ENCODE measurements at regions not wholly inside any gene's neighbourhood (a gene's known extent, or its start where the extent isn't known, plus 50 kb on each side); places are given as distances from the start of the nearest gene placed in this dataset.
"Not testable (repeated sequence)": the region's sequence is repeated elsewhere in the genome, so short reads cannot be mapped to it uniquely, and the experiment has no call there.

DNA sequence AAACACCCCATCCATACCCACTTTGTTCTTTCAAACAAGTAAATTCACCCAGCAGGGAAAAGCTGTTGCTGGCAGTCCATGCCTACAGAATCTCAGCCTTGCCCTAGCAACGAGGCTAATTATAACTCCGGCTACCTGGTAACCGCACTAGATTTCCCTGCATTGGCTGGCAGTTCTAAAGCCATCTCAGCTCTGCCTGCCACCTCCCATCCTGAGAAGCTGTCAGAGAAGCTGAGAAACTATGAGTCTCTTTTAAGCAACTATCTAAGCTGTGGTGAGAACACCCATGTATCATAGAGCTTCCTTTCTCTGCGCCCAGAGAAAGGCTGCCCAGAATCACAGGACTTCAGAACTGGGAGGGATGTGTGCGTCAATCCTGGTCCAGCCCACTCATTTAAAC, 126.5 kb upstream of the NBPF9 start:
- not testable (repeated sequence) for DNase-seq

- DNase-seq, result not testable (repeated sequence)
Measured at GRCh38 chr1:149234926-149235914, 131.9 kb upstream of the NBPF9 start.

GRCh38 chr1:149237515-149237914, 134.2 kb upstream of the NBPF9 start:
- DNase-seq, result not testable (repeated sequence)

DNA sequence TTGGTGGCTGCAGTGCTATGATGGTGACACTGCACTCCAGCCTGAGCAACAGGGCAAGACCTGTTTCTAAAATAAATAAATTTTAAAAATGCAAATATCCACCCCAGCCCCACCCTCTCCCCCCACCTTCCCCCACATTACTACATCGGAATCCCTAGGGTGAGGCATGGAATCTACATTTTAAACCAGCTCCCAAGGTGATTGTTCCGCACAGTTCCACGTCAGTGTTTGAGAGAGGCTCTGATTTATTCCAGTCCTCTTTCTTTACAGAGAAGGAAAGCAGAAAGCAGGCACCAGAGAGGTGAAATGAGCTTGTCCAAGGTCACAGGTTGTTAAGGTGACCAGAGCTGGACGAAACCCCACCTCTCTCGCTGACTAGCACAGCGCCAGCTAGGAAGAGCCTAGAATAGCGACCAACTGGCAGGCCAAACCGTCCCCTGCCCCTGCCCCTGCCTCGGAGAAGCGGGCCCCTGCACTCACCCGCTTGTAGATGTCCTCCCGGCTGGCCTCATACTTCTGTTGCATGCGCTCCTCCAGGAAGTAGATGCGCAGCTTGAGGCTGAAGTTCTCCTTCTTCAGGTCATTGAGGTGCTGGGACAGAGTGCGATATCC, 136.7 kb upstream of the NBPF9 start:
- not testable (repeated sequence) for DNase-seq

DNA sequence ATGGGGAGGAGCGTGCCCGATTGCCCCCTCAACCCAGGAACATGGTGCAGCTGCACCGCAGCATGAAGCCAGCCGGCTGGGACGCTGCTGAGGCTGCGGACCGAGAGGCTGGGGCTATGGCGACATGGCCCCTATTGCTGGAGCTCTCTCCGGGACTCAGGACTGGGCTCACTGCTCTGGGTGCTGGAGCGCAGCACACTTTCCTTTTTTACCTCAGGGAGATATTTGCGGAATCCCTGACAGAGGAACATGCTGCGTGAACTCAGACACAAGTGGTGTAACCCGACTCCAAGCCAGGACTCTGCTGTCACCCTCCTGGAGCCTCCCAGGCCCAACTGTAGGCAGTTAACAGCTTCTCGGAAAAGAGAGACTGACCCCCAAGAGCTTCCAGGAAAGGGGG, 137.2 kb upstream of the NBPF9 start:
- DNase-seq, result not testable (repeated sequence)

GRCh38 chr1:149241272-149241671, 137.9 kb upstream of the NBPF9 start:
- not testable (repeated sequence) for DNase-seq

- not testable (repeated sequence) for DNase-seq
Measured at GRCh38 chr1:149243572-149243971, 140.2 kb upstream of the NBPF9 start.

GRCh38 chr1:149244621-149245020, 141.3 kb upstream of the NBPF9 start:
- DNase-seq, result not testable (repeated sequence)

GRCh38 chr1:149246212-149246611, 142.9 kb upstream of the NBPF9 start:
- DNase-seq, result not testable (repeated sequence)

DNA sequence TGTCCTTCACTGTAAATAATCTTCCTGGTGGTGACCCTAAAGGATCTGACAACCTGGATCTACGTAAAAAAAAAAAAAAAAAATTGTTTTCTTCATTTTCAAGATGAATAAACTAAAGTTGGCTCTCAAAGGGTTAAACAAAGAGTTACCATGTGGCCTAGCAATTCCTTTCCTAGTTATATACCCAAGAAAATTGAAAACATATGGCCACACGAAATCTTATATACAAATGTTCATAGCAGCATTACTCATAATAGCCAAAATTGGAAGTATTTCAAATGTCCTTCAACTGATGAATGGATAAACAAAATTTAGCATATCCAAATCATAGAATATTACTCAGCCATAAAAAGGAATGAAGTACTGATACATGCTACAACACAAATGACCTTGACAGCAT, 145.3 kb upstream of the NBPF9 start:
- DNase-seq, result not testable (repeated sequence)

GRCh38 chr1:149249850-149250467, 146.6 kb upstream of the NBPF9 start:
- DNase-seq, result not testable (repeated sequence)

DNA sequence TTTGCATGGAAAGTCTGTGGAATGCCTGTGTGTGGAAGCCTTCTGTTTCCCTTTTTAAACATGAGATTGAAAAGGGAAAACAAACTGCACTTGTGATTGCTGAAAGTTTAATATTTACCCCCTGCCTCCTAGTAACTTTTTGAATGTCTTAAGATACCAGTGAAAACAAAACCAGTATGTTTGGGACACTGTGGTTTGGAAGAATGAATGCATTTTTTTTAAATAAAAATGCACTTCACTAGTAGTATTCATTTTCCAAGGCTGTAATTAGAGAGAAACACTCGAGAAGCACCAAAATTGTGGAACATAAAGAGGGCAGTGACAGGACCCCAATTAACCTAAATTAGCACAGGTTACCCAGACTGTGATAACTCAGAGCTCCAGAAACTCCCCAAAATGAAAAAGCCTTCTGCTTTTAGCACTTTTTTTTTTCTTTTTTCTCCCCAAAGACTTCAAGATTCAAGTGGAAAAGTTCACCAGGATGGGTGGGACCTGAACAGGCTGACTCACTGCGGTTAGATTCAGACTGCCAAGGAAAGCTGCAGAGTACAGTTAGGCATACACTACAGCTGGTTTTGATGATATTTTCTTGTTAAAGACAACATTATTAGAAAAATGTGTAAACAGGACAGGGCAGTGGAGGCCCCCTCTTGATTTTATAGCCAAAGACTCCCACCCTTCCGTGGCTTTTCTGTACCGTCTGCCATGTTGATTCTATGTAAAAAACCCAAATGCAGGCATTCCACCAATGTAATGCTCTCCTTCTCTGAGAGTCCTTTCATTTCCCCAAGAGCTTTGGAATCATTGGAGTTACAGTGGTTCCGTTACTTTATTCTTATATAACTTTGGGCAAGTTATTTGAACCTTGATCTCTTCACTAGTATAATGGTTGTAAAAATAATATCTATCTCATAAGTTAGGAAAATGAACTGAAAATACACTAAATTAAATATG, 151.8 kb upstream of the NBPF9 start:
- DNase-seq, result not testable (repeated sequence)

GRCh38 chr1:149260284-149260683, 156.9 kb upstream of the NBPF9 start:
- DNase-seq, result not testable (repeated sequence)

DNA sequence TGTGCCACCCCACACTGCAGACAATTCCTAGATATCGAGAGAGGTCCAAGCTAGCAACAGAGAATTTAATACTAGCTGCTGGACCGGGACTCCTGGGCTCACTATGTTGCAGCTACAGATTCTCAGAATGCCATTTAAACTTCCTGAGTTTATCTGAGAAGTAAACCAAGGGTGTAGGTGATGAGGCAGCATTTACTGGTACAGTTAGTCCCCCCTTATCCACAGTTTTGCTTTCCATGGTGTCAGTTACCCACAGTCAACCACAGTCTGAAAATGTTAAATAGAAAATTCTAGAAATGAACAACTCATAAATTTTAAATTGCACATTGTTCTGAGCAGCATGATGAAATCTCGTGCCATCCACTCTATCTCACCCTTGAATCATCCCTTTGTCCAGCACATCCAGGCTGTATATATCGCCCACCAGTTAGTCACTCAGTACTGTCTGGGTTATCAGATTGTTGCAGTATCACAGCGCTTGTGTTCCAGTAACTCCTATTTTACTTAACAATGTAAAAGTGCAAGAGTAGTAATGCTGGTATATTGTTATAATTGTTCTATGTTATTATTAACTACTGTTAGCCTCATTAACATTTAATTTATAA, 157.5 kb upstream of the NBPF9 start:
- not testable (repeated sequence) for DNase-seq

DNA sequence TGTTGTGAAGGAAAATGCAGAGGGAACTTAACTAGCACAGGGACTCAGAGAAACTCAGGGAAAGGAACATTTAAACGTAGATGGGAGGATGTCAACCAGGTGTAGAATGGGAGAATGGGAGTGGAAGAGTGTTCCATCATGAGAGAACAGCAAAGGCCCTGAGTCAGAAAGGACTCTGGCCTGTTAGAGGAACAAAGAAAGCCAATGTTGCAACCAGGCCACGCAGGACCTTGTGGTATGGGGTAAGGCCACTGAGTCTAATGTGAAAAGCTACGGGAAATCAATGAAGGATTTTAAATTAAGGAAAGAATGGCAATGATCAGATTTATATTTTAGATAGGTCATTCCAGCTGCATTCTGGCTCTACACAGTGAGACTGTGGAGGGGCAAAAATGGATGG, 163.9 kb upstream of the NBPF9 start:
- DNase-seq, result not testable (repeated sequence)

DNA sequence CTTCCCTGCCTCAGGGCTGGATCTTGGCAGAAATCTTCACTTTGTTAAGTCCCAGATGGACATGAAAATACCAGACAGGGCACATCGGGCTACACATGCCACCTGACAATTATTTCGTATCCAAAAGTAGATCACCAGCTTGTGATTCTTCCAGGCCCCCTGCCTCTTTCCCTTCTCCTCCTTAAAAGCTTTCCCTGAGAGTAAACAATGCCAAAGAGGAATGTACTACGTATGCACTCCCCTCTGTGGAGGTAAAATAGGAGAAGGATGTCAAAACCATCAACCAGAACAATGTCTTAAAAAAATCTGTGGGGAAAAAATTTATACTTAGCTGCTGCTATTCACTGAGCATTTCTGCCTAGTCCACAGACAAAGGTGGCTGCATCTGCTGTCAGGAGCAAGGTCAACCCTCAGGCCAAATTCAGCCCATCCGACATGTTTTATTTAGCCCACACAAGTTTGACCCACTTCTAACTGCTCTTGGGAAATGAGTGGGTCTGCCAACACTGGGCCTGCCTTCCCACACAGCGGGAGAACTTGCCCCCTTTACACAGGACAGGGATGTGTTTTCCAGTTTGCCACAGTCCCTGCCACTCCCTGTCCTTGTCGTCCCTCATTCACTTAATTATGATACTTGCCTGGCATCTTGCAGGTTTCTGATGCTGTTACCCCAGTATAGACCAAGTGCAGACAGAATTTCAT, 165.8 kb upstream of the NBPF9 start:
- DNase-seq, result not testable (repeated sequence)

DNA sequence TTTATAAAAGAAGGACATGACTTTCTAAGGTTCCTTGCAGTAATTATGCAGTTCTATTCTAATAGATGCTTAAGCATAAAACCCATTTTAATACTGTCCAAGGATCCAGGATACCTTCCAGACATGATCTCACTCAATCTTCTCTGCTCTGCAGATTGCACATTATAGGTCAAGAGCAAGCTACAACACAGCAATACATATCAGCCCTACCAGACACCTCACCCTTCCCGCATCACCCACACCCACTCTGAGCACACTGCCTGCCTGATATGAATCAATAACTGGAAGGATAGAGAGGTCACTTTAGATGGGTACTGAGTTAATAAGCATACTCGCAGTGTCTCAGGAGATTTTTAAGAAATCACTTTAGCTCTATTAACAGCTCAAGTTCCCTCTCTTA, 166.5 kb upstream of the NBPF9 start:
- DNase-seq, result not testable (repeated sequence)

DNA sequence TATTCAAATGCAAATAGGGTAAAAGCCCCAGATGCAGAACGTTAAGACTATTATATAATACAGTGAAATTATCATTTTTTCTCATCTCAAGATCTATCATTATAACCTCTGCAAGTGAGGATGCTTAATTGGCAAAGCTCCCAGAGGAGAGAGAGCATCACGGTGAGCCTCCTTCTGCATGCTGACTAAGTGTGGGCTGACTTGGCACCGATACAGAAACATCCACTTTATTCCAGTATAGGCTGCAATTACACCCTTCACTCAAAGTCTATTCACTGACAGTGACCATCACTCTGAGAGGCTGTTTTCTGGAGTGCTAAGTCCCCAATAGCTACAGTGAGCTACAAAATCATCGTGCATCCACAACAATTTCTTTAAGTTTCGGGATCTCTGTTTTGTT, 171.1 kb upstream of the NBPF9 start:
- not testable (repeated sequence) for DNase-seq

GRCh38 chr1:149275802-149276201, 172.5 kb upstream of the NBPF9 start:
- DNase-seq, result not testable (repeated sequence)

- DNase-seq, result not testable (repeated sequence)
Measured at GRCh38 chr1:149276496-149276895, 173.1 kb upstream of the NBPF9 start.

- not testable (repeated sequence) for DNase-seq
Measured at GRCh38 chr1:149278156-149278555, 174.8 kb upstream of the NBPF9 start.

Measured in NCI-H526 (cell line).